Kidney epithelial cell (primary cell): ENCODE measurements at regions not wholly inside any gene's neighbourhood (a gene's known extent, or its start where the extent isn't known, plus 50 kb on each side); places are given as distances from the start of the nearest gene placed in this dataset.
A peak's percentile ranks its signal among the peaks of the same experiment; 100 is the strongest.

Source experiments
- DNase-seq: peaks from one replicate; pipeline ENCODE4 v3.0.0-alpha.2; 2010; ENCODE audit warnings: low read depth
- H3K27me3 ChIP-seq: 2 replicates; pipeline ENCODE4 v1.6.0; 2011; ENCODE audit warnings: low read length; ENCODE audit not compliant: control insufficient read depth, insufficient read depth
- H3K36me3 ChIP-seq: 2 replicates; pipeline ENCODE4 v1.5.1; 2011; ENCODE audit warnings: low read length; ENCODE audit not compliant: control insufficient read depth, insufficient read depth
- H3K4me3 ChIP-seq: 2 replicates; pipeline ENCODE4 v1.5.1; 2011; ENCODE audit warnings: low read depth, mild to moderate bottlenecking, control low read depth, low read length
- TF ChIP-seq, protein P1 (sequence below): IDR thresholded peaks from 2 replicates; pipeline ENCODE4 v1.5.1; 2011; ENCODE audit warnings: mild to moderate bottlenecking, moderate library complexity, low read length, control low read depth, inconsistent platforms; ENCODE audit not compliant: insufficient read depth, poor library complexity, severe bottlenecking

DNA sequence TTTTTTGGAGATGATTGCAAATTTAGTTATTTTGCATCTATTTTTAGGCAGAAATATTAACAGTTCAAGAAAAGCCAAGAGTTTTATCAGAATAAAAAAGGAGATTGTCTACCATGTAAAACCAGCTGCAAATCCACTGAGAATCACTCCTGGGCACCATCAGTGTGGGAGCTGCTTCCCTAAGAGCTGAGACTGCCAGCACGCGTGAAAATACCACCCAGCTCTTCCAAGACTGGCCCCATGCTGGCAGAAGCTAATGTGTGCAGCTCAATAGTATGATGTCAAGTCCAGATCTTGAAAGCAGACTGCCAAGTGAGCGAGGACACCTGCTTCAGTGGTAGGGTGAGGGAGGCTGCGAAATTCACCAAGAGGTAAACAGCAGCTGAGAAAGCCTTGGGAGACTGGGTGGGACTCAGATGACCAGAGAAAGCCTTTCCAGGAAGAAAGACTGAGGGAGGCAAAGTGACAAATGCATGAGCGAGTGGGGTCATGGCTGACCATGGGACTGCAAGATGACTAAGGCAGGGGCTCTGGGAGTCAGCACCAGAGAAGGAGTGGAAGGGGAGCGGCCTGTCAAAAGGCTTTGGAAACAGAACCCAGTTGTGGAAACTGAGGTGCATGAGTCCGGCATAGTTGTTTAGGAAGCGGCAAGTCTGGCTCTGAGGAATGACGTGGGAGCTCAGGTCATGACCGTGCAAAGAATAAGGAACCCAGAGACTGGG, 200.9 kb downstream of the GADD45G start:
- no peak for DNase-seq
- TF ChIP-seq, protein P1, sequence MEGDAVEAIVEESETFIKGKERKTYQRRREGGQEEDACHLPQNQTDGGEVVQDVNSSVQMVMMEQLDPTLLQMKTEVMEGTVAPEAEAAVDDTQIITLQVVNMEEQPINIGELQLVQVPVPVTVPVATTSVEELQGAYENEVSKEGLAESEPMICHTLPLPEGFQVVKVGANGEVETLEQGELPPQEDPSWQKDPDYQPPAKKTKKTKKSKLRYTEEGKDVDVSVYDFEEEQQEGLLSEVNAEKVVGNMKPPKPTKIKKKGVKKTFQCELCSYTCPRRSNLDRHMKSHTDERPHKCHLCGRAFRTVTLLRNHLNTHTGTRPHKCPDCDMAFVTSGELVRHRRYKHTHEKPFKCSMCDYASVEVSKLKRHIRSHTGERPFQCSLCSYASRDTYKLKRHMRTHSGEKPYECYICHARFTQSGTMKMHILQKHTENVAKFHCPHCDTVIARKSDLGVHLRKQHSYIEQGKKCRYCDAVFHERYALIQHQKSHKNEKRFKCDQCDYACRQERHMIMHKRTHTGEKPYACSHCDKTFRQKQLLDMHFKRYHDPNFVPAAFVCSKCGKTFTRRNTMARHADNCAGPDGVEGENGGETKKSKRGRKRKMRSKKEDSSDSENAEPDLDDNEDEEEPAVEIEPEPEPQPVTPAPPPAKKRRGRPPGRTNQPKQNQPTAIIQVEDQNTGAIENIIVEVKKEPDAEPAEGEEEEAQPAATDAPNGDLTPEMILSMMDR, result no peak

DNA sequence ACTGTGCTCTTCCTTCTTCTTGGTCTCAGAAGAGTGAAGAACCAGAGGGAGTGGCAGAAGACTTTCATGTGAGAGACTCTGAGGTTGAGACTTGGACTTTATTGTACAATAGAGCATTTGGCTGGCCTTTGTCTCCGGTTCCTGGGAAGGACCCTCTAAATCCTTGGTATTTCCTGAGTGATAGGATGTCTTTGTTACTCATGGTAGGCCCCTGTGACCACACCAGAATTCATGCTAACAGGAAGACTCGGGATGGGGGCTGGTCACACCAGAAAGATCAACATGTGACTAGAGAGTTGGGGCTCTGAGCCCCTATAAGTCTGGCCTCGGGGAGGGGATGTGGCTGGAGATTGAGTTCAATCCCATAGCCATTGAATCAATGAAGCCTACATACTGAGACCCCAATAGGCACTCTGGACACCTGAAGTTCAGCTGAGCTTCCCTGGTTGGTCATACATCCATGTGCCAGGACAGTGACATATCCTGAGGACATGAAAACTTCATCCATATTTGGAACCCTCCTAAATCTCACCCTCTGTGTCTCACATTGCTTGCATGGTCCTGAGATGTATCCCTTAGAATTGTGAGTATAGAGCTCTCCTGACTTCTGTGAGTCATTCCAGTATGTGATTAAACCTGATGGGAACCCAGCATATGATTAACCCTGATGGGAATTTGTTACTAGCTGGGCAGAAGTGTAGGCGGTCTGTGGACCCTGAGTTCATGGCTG, 201.7 kb downstream of the GADD45G start:
- no peaks in the 10 kb centered on the region for H3K36me3 ChIP-seq
- TF ChIP-seq, protein P1, result no peak
- H3K27me3 ChIP-seq, result no peaks in the 10 kb centered on the region
- peak; percentile 68 for DNase-seq
- H3K4me3 ChIP-seq, result no peak overlapping the region

More for the DNA sequence above, 200.9 kb downstream of the GADD45G start:
- Histone ChIP-seq H3K27me3 (no peaks in the 10 kb centered on the region), H3K4me3 (no peak overlapping the region), H3K36me3 (no peaks in the 10 kb centered on the region)

DNA sequence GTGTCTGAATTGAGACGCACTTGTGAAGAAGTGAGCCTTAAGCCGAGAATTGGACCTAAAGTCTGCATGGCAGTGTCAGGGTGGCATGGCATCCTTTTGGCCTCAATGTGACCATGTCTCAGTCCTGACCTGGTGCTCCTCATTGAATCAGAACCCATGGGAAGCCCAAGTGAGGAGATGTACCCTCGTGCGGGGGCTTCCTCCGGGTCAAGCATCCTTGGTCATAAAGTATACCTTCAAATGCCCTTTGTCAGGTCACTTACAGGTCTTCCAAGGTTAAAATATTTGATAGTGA, 202.2 kb downstream of the GADD45G start:
- no peaks in the 10 kb centered on the region for H3K27me3 ChIP-seq
- DNase-seq, result no peak
- TF ChIP-seq, protein P1, result no peak
- H3K36me3 ChIP-seq, result no peaks in the 10 kb centered on the region
- H3K4me3 ChIP-seq, result no peak overlapping the region

DNA sequence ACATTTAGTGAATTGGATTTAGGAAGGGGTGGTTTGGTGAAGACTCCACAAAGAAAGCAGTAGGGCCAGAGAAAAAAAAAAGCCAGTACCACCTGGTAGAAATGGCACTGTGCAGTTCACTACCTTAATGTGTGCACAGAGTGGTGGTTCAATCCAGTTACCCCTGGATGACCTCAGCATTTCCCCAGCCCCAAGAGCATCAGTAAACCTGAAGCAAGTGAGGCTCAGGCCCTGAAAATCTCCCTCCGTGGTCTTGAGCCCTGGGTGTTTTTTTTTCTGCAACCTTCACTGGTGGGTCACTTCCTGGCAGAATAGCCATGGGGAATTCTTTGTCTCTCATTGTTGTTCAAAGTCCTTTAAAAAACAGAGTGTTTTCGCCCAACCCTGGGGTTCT, 202.9 kb downstream of the GADD45G start:
- DNase-seq, result no peak
- Histone ChIP-seq H3K36me3 (no peaks in the 10 kb centered on the region), H3K4me3 (no peak overlapping the region), H3K27me3 (no peaks in the 10 kb centered on the region)
- TF ChIP-seq, protein P1, result no peak

DNA sequence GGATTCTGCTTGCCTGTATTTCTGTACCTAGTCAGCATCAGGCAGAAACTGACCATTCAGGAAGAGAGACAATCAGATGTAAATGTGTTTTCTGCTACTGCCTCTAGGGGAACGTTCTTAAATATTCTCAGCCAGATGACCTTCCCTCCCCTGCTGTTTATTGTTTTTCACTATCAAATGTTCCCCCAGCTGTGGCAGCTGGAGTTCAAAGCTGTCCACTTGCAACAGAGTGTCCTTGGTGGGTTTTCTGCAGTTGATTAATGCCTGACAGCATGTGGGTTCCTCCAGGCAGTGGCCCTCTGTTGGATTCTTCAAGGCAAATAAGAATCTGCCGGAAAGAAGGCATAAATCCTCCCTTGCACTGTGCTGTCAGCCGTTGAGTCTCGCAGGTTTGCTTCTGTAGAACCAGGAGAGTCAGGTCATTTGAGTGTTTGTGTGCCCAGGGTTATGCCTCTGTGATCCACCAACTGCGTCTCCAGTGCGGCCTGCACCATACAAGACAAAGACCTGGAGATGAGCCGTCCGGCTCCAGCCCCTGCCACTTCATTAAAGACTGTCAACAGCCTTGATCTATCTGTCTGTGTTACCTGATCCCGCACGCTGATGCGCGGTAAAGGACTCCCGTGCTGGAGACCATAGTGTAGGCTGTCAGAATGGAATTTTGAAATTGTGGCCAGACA, 203.4 kb downstream of the GADD45G start:
- Histone ChIP-seq H3K36me3 (no peaks in the 10 kb centered on the region), H3K4me3 (no peak overlapping the region), H3K27me3 (no peaks in the 10 kb centered on the region)
- no peak for DNase-seq
- TF ChIP-seq, protein P1, result no peak
